HK-2 (cell line): ENCODE measurements at regions not wholly inside any gene's neighbourhood (a gene's known extent, or its start where the extent isn't known, plus 50 kb on each side); places are given as distances from the start of the nearest gene placed in this dataset.
A peak's percentile ranks its signal among the peaks of the same experiment; 100 is the strongest.
"Not testable (repeated sequence)": the region's sequence is repeated elsewhere in the genome, so short reads cannot be mapped to it uniquely, and the experiment has no call there.

ENCODE experiments used
- DNase-seq: peaks from one replicate; pipeline ENCODE4 v3.0.0-alpha.2; 2018; ENCODE audit not compliant: unreplicated experiment

DNA sequence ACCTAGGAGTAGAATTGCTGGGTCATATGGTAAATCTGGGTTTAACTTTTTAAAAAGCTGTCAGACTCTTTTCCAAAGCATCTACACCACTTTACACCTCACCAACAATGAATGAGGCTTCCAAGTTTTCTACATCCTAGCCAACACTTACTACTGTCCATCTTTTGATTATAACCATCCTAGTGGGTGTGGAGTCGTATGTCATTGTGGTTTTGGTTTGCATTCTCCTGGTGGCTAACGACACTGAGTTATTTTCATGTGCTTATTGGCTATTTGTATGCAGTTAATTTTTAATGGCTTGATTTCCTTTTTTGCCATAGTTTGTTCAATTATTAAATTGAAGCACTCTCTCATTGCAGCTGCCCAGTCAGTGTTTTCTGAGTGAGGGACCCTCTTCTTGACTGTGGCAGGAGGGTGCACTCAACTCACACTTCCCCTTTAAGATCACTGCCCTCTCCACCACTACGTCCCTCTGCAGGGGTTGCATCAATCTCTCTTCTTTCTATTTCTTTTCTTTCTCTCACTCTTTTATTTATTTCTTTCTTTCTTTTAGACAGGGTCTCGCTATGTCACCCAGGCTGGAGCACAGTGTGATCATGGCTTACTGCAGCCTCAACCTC, 182.3 kb downstream of the C9orf152 start:
- DNase-seq, result no peak

DNA sequence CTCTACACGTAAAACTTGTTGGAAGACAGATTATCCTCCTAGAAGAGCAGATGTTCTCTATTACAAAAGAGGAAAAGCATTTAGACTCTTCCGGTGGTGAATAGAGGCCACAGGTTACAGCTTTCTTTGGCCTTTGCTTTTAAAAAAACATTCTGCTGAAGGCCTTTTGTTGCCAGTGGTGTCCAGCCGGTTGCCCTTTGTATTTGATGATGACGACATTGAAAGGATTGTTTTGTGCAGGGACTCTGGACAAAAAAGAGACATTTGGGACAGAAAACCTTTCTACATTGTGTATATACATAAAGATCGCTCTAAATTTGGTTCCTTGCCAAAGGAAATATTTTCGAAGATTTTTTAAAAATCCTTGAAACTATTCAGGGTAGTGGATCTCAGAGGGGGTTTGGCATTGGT, 180.3 kb downstream of the C9orf152 start:
- no peak for DNase-seq

- DNase-seq, result no peak
Measured at GRCh38 chr9:110028271-110028670, 179.7 kb downstream of the C9orf152 start.

GRCh38 chr9:110028676-110029075, 179.3 kb downstream of the C9orf152 start:
- DNase-seq, result no peak

- no peak for DNase-seq
Measured at GRCh38 chr9:110029429-110029955, 178.5 kb downstream of the C9orf152 start.

GRCh38 chr9:110029956-110030480, 177.9 kb downstream of the C9orf152 start:
- no peak for DNase-seq

- DNase-seq, result no peak
Measured at GRCh38 chr9:110030632-110031031, 177.3 kb downstream of the C9orf152 start.

- peak; percentile 18 for DNase-seq
Measured at GRCh38 chr9:110031511-110032173, 176.3 kb downstream of the C9orf152 start.

GRCh38 chr9:110032532-110032931, 175.4 kb downstream of the C9orf152 start:
- DNase-seq, result not testable (repeated sequence)

GRCh38 chr9:110033869-110034268, 174.1 kb downstream of the C9orf152 start:
- DNase-seq, result peak; percentile 26

GRCh38 chr9:110036286-110036685, 171.7 kb downstream of the C9orf152 start:
- DNase-seq, result no peak

DNA sequence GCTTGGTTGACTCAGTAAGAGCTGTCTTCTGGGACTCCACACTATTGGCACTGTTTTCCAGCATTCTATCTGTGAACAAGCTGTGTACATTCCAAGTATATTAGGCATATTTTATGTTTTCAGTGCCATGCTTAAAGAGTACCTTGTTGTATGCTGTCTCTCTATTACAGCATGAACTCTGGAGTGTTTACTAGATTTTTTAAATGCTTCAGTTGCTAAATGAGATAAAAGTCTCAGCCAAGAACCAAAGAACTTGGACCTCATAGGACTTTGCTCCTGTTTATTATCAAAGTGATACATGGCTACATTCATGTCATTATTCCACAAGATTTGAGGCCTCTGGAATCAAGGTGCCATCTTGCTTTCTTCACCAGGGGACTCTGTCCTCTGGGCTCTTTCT, 167.2 kb downstream of the C9orf152 start:
- no peak for DNase-seq

DNA sequence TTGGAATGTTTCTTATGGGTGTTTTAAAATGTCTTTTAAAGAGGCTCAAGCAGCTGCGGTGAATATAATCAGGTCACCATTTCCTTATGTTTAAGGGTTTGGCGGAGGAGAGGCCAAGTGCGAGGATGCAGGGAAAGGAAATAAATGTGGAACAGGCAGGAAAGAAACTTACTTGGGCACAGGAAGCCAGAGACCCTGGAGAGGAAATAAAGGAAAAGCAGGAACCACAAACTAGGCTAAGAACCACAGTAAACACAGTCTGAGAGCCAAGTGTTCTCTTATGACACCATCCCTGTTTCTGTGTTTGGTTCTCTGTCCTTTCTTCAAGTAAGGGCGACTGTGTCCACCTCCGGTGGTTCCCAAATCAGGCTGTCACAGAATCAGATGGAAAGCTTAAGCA, 166.5 kb downstream of the C9orf152 start:
- DNase-seq, result no peak

- DNase-seq, result no peak
Measured at GRCh38 chr9:110047232-110047954, 160.6 kb downstream of the C9orf152 start.

GRCh38 chr9:110047955-110048402, 160.0 kb downstream of the C9orf152 start:
- no peak for DNase-seq

DNA sequence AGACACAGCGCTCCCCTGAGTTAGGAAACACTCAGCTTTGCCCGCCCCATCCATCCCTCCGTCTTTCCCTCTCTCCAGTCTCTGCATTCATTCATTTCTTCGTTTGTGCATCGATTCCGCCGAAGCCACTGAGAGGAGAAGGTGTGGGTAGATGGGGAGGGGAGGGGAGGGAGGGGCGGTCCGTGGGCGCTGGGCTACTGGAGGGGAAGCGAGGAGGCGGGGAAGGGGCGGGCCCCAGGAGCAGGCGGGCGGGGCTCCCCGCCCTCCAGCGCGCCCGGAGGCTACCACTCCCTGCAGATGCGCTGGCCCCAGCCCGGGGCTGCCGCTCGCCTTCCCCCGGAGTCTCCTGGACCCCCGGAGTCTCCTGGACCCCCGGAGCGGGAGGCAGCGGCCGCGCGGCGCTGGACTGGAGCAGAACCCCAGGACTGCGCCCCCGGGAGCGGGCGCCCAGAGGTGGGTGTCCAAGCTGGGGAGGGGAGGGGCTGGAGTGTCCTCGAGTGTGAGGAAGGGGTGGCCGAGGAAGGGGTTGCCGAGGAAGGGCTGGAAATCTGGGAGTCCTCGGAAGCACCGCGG, 159.5 kb downstream of the C9orf152 start:
- peak; percentile 82 for DNase-seq

GRCh38 chr9:110048976-110049698, 158.8 kb downstream of the C9orf152 start:
- DNase-seq, result peak; percentile 59

- DNase-seq, result no peak
Measured at GRCh38 chr9:110049699-110050450, 158.1 kb downstream of the C9orf152 start.

- peak; percentile 46 for DNase-seq
Measured at GRCh38 chr9:110050925-110051355, 157.0 kb downstream of the C9orf152 start.

- DNase-seq, result no peak
Measured at GRCh38 chr9:110056062-110056461, 151.9 kb downstream of the C9orf152 start.
